HG03520 (cell line): ENCODE measurements at regions not wholly inside any gene's neighbourhood (a gene's known extent, or its start where the extent isn't known, plus 50 kb on each side); places are given as distances from the start of the nearest gene placed in this dataset.

Experiments used
- ATAC-seq: cut with Tn5 transposase; IDR thresholded peaks from one replicate; pipeline ENCODE4 v1.9.1; 2021; ENCODE audit warnings: mild to moderate bottlenecking, moderate library complexity; ENCODE audit not compliant: unreplicated experiment

DNA sequence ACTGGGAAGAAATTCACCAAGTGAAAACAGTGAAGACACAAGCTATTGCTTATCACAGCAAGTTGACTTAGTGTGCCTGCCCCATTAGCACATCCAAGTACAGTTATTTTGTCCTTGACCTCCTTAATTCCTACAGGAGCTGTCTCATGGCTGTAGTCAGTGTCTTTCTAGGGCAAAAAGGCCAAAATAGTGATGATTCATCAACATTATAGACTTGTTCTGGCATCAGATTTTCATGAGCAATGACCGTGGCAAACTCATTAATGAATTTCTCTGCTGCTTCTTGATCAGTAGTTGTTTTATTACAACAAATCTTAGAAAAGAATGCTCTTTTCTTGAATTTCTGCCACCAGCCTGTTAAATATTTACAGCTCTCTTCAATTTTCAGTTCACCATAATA is 1169.3 kb upstream of the DDX18 start:
- ATAC-seq = no peak

DNA sequence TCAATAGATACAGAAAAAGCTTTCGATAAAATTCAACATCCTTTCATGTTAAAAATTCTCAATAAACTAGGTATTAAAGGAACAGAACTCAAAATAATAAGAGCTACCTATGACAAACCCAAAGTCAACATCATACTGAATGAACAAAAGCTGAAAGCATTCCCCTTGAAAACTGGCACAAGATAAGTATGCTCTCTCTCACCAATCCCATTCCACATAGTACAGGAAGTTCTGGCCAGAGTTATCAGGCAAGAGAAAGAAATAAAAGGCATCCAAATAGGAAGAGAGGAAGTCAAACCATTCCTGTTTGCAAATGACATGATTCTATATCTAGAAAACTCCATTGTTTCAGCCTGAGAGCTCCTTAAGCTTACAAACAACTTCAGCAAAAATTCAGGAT is 1145.8 kb upstream of the DDX18 start:
- no peak for ATAC-seq

DNA sequence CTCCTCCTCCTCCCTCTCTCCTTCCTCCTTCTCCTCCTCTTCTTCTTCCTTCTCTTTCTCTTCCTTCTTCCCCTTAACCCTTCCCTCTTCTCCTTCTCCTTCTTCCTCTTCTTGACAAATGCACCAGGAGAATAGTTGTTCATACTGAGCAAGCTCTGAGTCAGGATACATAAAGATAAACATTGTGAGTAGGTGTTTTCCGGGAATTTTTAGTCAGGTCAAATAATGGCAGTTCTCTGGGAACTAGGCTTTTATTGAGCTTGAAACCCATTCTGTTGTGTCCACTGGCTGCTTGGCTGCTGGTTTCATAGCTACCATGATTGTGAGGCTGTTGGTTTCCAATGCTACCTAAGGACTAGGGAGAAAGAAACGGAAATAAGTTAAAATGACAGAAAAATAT is 1144.7 kb upstream of the DDX18 start:
- ATAC-seq = no peak

DNA sequence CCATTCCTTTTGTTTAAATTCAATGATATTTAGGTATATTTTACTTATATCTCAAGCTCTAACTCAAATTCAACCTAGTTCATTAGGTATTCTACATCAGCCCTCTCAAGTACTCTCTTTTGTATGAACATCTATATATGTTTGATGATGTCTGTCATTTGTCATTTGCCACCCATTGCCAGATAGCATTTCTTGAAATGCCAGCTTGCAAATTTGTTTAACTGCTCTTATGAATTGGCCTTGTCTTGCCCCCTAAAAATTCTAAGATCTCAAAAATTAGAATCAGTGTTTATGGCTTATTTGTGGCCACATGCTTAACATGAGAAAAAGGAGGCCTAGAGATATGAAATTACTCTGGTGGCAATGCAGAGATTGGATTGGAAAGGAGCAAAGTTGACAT is 1140.3 kb upstream of the DDX18 start:
- ATAC-seq = no peak

DNA sequence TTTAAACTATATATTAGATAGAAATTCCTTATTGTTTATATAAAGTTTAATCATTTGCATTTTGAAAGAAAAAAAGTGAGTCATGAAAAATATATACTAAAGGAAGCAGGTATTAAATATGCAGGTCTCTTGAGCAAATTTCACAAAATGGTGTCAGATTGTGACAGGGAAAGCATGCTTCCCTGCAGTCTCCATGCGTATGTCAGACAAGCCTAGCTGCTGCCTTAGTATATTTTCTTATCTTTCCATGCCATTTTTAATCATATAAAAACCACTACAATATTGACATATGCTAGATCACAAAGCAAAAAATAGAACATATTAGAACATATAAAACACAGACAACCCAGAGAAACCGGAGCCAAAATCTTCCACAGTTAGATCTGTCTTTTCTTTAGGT is 1137.7 kb upstream of the DDX18 start:
- no peak for ATAC-seq

DNA sequence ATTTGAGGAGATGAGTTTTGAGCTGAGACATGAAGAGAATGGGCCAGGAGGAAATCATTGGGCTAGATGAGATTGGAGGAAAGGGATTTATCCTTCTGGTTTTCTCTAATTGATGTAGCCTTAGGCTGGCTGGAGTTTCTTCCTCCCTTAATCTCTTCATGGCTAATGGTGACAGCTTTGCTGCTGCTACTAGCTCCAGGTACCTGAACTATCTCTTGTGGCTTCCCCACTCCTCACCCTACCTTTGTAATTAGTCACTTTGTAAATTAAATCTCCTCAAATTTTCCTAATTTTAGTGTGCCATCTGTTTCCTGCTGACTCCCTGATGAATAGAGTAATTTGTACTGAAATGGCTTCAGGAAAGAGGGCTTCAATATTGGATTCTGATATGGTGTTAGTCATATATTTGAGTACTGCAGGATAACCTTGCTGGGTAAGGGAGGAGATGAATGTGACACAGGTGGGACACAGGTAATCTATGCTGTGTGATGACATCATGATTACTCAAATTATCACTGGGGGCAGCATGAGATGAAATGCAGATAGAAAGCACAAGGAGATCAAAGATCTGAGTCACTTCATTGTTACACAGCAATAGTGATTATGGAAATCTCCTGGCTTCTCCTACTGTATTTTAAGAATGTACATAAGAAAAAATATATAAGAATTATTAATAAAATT is 1134.1 kb upstream of the DDX18 start:
- no peak for ATAC-seq

DNA sequence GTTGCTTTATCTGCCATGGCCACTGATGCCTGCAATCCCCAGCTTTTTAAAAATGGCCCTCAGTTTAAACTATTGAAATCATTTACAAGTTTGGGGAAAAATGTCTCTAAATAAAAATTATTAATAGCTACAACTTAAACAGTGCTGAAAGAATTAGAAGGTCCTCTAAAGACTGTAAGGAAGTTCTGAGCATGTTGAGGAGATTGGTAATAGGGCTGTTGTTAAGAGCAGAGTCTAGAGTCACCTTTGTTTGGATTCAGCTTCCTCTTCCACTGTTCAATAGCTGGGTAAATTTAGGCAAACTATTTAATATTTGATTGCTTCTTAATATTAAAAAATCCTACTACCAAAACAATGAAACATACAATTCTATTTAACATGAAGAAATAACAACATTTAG is 1127.1 kb upstream of the DDX18 start:
- no peak for ATAC-seq

DNA sequence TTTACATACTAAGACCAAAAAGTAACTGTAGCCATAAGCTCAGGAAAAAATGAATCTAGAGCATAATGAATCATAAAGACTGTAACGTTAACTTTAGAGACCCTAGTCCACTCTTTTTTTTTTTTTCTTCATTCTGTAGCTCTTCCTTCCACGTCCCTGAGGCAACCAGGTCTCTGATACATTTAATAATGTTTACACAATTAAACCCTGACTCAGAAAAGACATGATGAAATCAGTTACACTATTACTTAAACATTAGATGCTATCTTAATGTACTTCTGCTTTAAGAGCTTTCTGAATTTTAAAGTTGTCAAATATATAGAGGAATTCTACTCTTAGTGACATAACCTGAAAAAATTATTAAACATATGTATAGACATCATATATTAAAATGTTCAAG is 1121.5 kb upstream of the DDX18 start:
- no peak for ATAC-seq

DNA sequence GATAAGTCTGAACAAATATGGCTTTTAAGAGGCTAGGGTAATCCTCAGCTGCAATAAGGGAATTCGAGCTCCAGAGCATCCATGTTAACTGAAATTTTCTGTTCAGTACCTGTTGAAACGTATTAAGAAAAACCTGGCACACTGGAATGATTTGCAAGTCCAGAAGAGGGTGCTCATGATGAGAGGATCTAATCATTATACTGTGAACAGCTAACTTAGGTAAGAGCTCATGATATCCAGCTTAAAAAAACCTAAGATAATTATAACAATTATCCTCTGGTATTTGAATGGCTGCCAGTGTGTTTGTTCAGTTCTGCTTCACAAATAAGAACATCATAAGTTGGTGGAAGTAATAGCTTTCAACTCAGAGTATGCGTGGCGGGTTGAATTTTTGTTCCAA is 1118.3 kb upstream of the DDX18 start:
- ATAC-seq = no peak

DNA sequence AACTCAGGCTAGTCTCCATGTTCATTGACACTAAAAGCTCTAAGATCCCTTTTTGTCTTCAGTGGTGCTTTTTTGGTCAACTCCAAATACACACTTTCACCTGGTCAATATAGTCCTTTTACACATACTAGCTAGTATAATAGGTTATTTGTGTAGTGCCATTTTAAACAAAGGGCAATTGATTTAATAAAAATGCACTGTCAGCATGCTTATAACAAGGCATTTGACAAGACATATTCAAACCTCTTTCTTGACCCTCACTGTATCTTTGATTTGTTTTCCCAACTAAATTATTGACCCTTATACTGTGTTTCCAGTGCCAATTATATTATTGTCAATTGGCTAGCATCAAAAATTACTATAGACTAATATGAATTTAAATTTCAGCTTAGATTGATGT is 1117.6 kb upstream of the DDX18 start:
- no peak for ATAC-seq

DNA sequence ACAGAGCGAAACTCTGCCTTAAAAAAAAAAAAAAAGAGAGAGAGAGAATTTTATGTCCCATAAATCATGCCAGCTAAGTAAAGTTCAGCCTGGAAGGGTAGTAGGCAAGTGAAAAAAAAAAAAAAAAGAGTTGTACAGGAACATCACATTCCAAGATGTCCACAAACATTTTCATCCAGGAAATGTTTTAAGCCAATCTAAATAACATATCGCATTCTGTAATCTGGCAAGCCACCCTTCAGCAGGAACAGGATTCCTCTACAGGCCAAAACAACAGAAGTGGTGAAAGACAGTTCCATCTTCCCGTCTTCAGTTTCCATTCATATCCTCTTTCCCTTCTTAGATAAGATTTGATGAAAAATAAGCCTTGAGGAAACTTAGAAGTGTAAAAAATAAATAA is 1108.1 kb upstream of the DDX18 start:
- ATAC-seq = no peak

DNA sequence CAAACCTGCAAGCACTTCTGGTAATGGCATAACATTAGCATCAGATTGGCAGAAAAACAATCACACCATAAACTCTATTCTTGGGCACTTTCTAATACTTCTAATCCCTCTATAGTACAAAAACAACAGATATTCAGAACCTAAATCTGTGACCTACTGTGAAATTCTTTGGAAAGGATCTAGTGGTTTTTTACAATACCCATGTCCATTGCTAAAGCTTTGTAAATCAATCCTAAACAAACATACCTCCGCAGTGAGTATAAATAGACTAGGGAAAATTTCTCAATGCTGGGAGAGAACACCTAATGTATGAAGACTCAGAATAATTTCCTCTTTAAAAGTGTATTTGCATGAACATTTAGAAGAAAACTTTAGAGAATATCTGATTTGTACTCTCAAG is 1098.5 kb upstream of the DDX18 start:
- no peak for ATAC-seq

DNA sequence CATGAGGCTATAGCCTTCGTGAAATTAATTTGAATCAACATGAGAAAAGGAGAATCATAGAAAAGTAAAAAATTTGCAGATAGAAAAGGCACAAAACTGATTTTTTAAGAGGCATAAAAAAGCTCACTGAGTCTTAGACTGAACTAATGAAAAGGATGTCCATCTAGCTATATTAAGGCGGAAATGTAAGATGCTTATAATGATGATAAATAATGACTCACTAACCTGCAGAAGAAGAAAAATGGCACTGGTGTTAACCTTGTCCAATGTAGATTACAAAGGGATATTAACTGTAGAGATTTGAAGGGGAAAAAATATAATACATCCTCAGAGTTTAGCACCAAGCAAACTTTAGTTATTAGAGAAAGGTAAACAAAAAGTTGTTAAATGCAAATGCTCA is 1098.0 kb upstream of the DDX18 start:
- no peak for ATAC-seq

DNA sequence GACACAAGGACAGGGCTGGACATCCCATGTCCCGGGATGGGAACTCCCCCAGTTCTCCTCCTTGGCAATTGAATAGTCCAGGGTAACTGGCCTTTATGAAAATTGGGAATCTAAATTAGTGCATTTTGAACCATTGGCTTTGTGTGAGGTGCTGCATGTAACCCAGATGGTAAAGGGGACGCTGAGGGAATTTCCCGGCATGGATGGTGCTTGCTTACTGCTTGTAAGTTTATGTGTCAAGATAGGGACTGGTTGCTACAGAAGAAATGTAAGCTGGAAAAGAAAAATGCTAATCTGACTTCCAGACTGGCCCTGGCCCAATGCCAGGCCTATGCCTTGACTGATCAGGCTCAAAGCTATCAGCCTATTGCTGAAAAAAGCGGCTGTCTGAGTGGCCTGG is 1096.7 kb upstream of the DDX18 start:
- ATAC-seq = no peak

DNA sequence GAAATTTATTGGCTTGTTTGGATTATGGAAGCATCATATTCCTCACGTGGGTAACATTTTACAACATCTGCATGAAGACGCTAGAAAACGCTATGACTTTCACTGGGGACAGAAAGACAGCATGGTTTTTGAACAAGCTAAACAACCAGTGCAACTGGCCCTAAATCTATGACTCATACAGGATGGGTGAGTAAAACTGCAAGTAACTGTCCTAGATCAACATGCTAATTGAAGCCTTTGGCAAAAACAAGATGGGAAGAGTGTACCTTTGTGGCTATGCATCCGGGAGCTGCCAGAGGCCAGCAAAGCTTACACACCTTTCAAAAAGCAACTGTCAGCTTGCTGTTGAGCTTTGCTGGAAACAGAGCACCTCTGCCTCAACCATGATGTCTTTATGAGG is 1096.0 kb upstream of the DDX18 start:
- no peak for ATAC-seq

DNA sequence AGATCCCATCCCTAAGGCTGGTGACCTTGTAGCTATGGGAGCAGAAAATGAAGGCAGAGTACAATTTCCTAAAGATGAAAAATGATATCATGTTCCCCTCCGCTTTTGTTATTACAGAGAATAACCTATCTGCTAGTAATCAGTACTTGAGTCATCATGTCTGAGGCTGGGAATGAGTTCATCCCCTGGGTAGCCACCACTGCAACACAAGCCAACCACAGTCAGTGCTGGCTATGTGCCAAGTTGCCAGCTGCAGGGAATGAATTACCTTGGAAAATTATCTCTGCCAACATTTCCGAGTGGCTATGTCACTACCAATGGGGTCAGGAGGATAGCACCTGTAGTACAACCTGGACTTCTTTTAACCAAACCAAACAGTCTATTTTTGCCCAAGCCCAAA is 1094.7 kb upstream of the DDX18 start:
- no peak for ATAC-seq

DNA sequence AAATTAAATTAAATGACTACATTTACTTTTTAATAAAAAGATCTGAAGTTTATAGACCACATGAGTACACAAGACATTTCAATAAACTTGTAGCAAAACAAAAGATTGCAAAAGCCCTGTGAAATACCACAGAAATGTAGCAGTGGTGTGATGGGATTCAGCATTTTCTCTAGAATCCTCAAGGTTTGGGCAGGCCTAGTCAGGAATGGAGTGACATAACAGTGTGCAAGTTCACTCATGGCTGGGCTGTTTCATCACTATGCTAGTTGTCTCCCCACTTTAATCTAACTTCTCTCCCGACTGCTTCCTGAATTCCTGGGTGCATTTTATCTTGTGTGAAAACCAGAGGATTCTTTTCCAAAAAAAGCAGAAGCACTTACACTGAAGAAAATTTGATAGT is 1089.9 kb upstream of the DDX18 start:
- ATAC-seq = no peak

DNA sequence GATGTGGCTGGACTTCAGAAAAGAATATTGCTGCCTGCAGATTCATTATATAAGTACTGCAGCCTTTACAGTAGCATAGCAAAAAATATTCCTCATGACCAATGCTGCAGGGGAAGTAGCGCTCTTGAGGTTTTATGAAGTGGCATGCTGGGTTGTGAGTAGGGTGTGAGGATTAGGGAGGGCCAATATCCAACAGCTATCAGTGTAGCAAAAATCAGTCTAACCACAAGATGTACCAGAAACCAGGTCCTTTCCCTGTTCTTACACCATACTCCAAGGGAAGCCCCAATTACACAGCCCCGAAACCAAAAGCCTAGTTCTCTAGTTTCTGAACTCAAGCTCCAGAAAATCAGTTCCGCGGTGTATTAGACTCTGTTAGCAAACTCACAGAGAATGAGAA is 1082.2 kb upstream of the DDX18 start:
- ATAC-seq = no peak

DNA sequence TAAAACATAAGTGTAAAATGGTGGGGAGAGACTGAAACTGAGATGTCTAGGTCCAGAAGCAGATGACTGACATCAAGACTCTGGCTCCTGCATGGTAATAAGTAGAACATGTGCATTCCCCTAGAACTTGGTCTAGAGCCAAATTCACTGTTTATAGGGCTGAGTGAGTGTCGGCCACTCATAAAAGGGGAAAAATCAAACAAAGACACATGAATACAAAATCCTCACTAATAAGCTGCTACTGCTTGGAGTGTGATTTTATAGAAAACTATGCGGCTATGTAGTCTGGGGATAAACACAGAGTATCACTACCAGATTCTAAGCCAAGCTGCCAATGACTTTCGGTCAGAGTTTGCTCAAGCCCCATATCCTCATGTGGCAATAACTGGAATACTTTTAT is 1080.8 kb upstream of the DDX18 start:
- no peak for ATAC-seq

DNA sequence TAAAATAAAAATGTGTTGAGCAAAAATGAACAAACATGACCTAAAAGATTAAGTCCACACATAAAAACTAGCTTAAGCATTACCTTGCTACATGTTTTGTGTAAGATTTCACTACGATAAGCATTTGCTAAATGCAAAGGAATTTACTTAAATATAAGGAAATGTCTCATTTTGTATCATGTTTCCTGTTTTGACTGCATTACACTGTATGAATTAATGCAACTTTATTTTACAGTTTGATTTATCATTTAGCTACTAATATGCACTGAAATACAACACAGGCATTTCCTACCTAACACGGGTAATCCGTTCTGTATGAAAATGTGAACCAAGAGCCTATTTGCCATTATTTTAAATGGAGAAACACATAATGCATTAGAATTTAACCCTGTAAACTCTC is 1076.5 kb upstream of the DDX18 start:
- ATAC-seq = no peak

DNA sequence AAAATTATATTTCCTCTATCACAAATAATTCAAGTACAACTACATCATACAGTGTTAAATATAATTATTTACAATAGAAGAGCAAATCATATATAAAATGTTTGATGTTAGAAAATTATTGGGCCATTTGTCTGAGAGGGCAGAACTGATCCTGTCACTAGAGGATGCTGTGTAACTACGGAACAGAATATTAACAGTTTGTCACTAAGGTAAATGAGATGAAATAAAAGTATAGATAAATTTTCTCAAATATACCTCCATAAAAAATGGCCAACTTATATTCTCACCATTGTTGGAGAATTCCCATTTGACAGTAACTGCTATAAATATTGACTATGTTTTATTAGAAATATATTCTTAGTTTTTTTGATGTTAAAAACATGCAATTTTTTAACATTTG is 1067.4 kb upstream of the DDX18 start:
- no peak for ATAC-seq

DNA sequence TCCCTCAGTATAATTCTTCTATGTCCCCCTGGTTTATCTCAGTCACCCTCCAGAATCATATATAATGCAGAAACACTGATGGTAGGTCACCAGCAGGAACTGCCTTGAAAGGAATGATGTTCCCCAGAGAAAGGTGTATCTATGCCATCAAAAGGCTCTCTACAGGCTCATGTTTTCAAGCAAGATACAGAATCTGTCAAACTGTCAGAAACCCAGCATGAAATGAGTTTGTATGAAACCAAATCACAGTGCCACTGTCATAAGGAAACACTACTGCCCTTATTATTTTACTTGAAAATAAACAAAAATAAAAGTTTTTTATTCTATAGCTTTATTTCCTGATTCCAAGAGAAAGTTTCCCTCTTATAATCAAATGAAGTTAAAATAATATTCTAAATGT is 1064.5 kb upstream of the DDX18 start:
- no peak for ATAC-seq

DNA sequence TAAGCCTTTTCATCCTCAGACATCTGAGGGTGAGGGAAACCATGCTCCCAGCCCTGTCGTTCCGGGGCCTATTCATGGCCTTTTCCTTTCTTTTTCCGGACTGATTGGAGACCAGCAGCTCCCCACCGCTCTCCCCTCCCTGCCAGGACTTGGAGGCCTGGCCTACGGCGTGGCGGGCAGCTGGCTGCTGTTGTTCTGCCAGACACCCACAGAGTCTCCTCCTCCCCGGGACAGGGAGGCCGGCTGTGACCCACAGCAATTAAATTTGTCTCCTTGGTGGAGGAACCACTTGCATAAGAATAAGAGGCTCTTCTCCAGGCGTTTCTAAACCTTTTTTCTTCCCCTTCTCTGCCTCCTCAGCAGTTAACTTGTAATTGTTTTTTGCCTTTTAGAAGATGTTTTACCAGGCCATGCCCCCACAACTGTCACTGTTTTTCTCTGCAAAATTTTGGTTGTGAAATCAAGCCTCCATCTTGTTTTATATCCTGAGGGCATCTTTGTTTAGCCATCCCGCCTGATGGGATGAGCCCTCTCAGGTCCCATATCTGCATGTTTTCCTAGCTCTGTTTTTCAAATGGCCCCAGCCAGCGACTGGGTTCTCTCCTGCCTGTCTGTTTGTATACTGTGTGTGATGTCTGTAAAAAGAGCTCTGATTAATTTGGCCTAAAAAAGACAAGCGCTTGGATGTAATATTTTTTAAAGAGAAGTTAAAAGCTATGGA is 1060.0 kb upstream of the DDX18 start:
- no peak for ATAC-seq
